HG02938 (cell line): ENCODE measurements at regions not wholly inside any gene's neighbourhood (a gene's known extent, or its start where the extent isn't known, plus 50 kb on each side); places are given as distances from the start of the nearest gene placed in this dataset.
"Not testable (repeated sequence)": the region's sequence is repeated elsewhere in the genome, so short reads cannot be mapped to it uniquely, and the experiment has no call there.

Experiments used
- ATAC-seq: cut with Tn5 transposase; IDR thresholded peaks from one replicate; pipeline ENCODE4 v1.9.1; 2021; ENCODE audit warnings: mild to moderate bottlenecking, moderate library complexity; ENCODE audit not compliant: unreplicated experiment

- ATAC-seq = no peak
These were observed 138.0 kb upstream of the HS3ST2 start for GRCh38 chr16:22675745-22676540.

GRCh38 chr16:22677024-22677830 is 136.7 kb upstream of the HS3ST2 start:
- no peak for ATAC-seq

- ATAC-seq = no peak
These were observed 135.7 kb upstream of the HS3ST2 start for GRCh38 chr16:22678311-22678710.

GRCh38 chr16:22681554-22682291 is 132.2 kb upstream of the HS3ST2 start:
- no peak for ATAC-seq

GRCh38 chr16:22683258-22683657 is 130.7 kb upstream of the HS3ST2 start:
- ATAC-seq = no peak

- ATAC-seq = no peak
These were observed 130.0 kb upstream of the HS3ST2 start for GRCh38 chr16:22683730-22684573.

- no peak for ATAC-seq
These were observed 129.1 kb upstream of the HS3ST2 start for GRCh38 chr16:22684574-22685458.

GRCh38 chr16:22685459-22685830 is 128.5 kb upstream of the HS3ST2 start:
- no peak for ATAC-seq

GRCh38 chr16:22687031-22687530 is 126.9 kb upstream of the HS3ST2 start:
- ATAC-seq = no peak

- no peak for ATAC-seq
These were observed 125.5 kb upstream of the HS3ST2 start for GRCh38 chr16:22688463-22688862.

- no peak for ATAC-seq
These were observed 125.0 kb upstream of the HS3ST2 start for GRCh38 chr16:22688930-22689329.

GRCh38 chr16:22691335-22691734 is 122.6 kb upstream of the HS3ST2 start:
- no peak for ATAC-seq

GRCh38 chr16:22692034-22692433 is 121.9 kb upstream of the HS3ST2 start:
- ATAC-seq = no peak

GRCh38 chr16:22692916-22693637 is 120.9 kb upstream of the HS3ST2 start:
- ATAC-seq = no peak

GRCh38 chr16:22693638-22694340 is 120.2 kb upstream of the HS3ST2 start:
- ATAC-seq = no peak

- no peak for ATAC-seq
These were observed 119.0 kb upstream of the HS3ST2 start for GRCh38 chr16:22694887-22695382.

- ATAC-seq = not testable (repeated sequence)
These were observed 118.2 kb upstream of the HS3ST2 start for GRCh38 chr16:22695773-22696172.

GRCh38 chr16:22699356-22699755 is 114.6 kb upstream of the HS3ST2 start:
- ATAC-seq = no peak
